Right atrium auricular region (tissue), 2 donors: ENCODE measurements at regions not wholly inside any gene's neighbourhood (a gene's known extent, or its start where the extent isn't known, plus 50 kb on each side); places are given as distances from the start of the nearest gene placed in this dataset.

ENCODE experiments used
- DNase-seq: peaks from one replicate; pipeline ENCODE4 v3.0.0-alpha.2; 2019; ENCODE audit warnings: low spot score
- H3K27ac ChIP-seq, 2 donors: fragments of 200-600 bp; sonication (generic); 1 replicate in 1 of 2; 2 replicates in 1 of 2; pipeline ENCODE4 v1.5.1; 2016 to 2019
- H3K27me3 ChIP-seq, 2 donors: fragments of 200-600 bp; sonication (generic); one replicate each; pipeline versions ENCODE4 v1.5.1 to v1.6.0; 2017 to 2019
- H3K36me3 ChIP-seq: fragments of 200-600 bp; sonication (generic); one replicate; pipeline ENCODE4 v1.5.1; 2016
- H3K4me1 ChIP-seq, 2 donors: fragments of 200-600 bp; sonication (generic); one replicate each; pipeline versions ENCODE4 v1.5.1 to v1.6.0; 2017 to 2019
- H3K4me3 ChIP-seq, 2 donors: fragments of 200-600 bp; sonication (generic); 1 replicate in 1 of 2; 2 replicates in 1 of 2; pipeline ENCODE4 v1.5.1; 2017 to 2019; ENCODE audit warnings: mild to moderate bottlenecking in 1 of 2, moderate library complexity in 1 of 2
- H3K9me3 ChIP-seq, 2 donors: fragments of 200-600 bp; sonication (generic); one replicate each; pipeline ENCODE4 v1.5.1; 2019
- CTCF ChIP-seq, 2 donors: fragments of 200-600 bp; sonication (generic); IDR thresholded peaks; one replicate each; pipeline ENCODE4 v1.5.1; 2019; ENCODE audit warnings: antibody characterized with exemption in 2 of 2

GRCh38 chr11:69238573-69239351 lies 55.2 kb upstream of the MYEOV start:
- Histone ChIP-seq H3K27me3 (no peaks in the 10 kb centered on the region), H3K36me3 (no peaks in the 10 kb centered on the region), H3K9me3 (no peaks in the 10 kb centered on the region), H3K4me1 (no peaks in the 10 kb centered on the region), H3K27ac (no peak overlapping the region), H3K4me3 (no peak overlapping the region)
- TF ChIP-seq CTCF (IDR thresholded peaks at IDR 0.05): no peak
- DNase-seq: no peak

- H3K9me3 ChIP-seq: no peaks in the 10 kb centered on the region
- DNase-seq: no peak
- no peak overlapping the region for H3K4me3 ChIP-seq
- no peaks in the 10 kb centered on the region for H3K36me3 ChIP-seq
- no peak for TF ChIP-seq CTCF (IDR thresholded peaks at IDR 0.05)
- no peaks in the 10 kb centered on the region for H3K4me1 ChIP-seq
- no peak overlapping the region for H3K27ac ChIP-seq
- H3K27me3 ChIP-seq: no peaks in the 10 kb centered on the region
These were observed 54.3 kb upstream of the MYEOV start for GRCh38 chr11:69239641-69240040.

- no peak overlapping the region for H3K27ac ChIP-seq
- no peaks in the 10 kb centered on the region for H3K9me3 ChIP-seq
- no peaks in the 10 kb centered on the region for H3K27me3 ChIP-seq
- no peak overlapping the region for H3K4me3 ChIP-seq
- TF ChIP-seq CTCF (IDR thresholded peaks at IDR 0.05): peak in 1 of 2 donors; percentile 20
- H3K36me3 ChIP-seq: no peaks in the 10 kb centered on the region
- DNase-seq: peak; percentile 21
- H3K4me1 ChIP-seq: no peaks in the 10 kb centered on the region
These were observed 53.5 kb upstream of the MYEOV start for GRCh38 chr11:69240332-69241074.

GRCh38 chr11:69241075-69241740 lies 52.7 kb upstream of the MYEOV start:
- H3K27ac ChIP-seq: no peak overlapping the region
- H3K36me3 ChIP-seq: no peaks in the 10 kb centered on the region
- no peaks in the 10 kb centered on the region for H3K4me1 ChIP-seq
- no peaks in the 10 kb centered on the region for H3K27me3 ChIP-seq
- TF ChIP-seq CTCF (IDR thresholded peaks at IDR 0.05): no peak
- DNase-seq: peak; percentile 11
- no peak overlapping the region for H3K4me3 ChIP-seq
- H3K9me3 ChIP-seq: no peaks in the 10 kb centered on the region

- Histone ChIP-seq H3K9me3 (no peaks in the 10 kb centered on the region), H3K27me3 (no peaks in the 10 kb centered on the region), H3K27ac (no peak overlapping the region), H3K4me1 (no peaks in the 10 kb centered on the region), H3K4me3 (no peak overlapping the region), H3K36me3 (no peaks in the 10 kb centered on the region)
- DNase-seq: no peak
- no peak for TF ChIP-seq CTCF (IDR thresholded peaks at IDR 0.05)
These were observed 52.1 kb upstream of the MYEOV start for GRCh38 chr11:69241844-69242243.
